GM23338 (cell line): ENCODE measurements at regions not wholly inside any gene's neighbourhood (a gene's known extent, or its start where the extent isn't known, plus 50 kb on each side); places are given as distances from the start of the nearest gene placed in this dataset.

Experiments used
- CTCF ChIP-seq, 2 experiments: fragments of 200-600 bp in 1 of 2; sonication (generic) in 1 of 2; conservative IDR thresholded peaks; 2 replicates each; pipeline versions ENCODE4 v1.5.1 to v1.6.1; 2016 to 2017; ENCODE audit warnings: antibody characterized with exemption in 2 of 2, low read depth in 2 of 2, mild to moderate bottlenecking in 2 of 2, moderate library complexity in 1 of 2
- EZH2 ChIP-seq: fragments of 200-600 bp; sonication (generic); IDR thresholded peaks from one replicate; pipeline ENCODE4 v1.8.0; 2017; ENCODE audit warnings: antibody characterized with exemption, mild to moderate bottlenecking, low read depth; ENCODE audit not compliant: unreplicated experiment
- EZH2phosphoT487 ChIP-seq: fragments of 200-600 bp; sonication (generic); IDR thresholded peaks from one replicate; pipeline ENCODE4 v1.8.1; 2018; ENCODE audit warnings: antibody characterized with exemption; ENCODE audit not compliant: unreplicated experiment
- JUNB ChIP-seq: IDR thresholded peaks from one replicate; pipeline ENCODE4 v1.6.1; 2016; ENCODE audit warnings: antibody characterized with exemption; ENCODE audit not compliant: unreplicated experiment
- POLR2AphosphoS5 ChIP-seq: IDR thresholded peaks from 2 replicates; pipeline ENCODE4 v1.6.1; 2016; ENCODE audit warnings: antibody characterized with exemption, low read depth
- ZNF462 ChIP-seq: fragments of 250-450 bp; sonication (Bioruptor Pico); IDR thresholded peaks from 2 replicates; pipeline ENCODE4 v1.5.0; 2020; ENCODE audit warnings: mild to moderate bottlenecking, moderate library complexity
- TF ChIP-seq, protein P1 (sequence below): IDR thresholded peaks from one replicate; pipeline ENCODE4 v1.6.1; 2018; ENCODE audit warnings: antibody characterized with exemption; ENCODE audit not compliant: unreplicated experiment

DNA sequence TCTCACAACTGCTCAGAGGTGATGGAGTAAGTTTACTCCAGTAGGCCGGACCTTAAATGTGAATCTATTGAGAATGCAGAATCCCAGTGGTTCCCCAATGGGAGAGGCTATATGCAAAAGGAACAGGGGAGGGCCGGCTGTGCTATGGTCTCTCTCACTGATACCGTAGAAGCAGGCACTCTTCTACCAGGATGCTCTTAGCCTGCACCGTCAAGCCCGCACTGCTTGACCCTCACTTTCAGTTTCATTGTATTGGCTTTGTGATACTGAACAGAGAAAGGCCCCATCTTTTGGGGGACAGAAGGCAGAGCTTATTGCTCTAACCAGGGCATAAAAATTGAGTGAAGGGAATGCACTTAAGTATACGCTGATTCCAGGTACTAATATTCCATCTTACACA is 615.0 kb upstream of the RGMB start:
- TF ChIP-seq CTCF (conservative IDR thresholded peaks at IDR 0.05; ENCODE audit: low read depth in 2 of 2) (no peak), POLR2AphosphoS5 (no peak), ZNF462 (CRISPR knock-in tag) (no peak), EZH2 (no peak), EZH2phosphoT487 (no peak), JUNB (no peak)
- TF ChIP-seq, protein P1, sequence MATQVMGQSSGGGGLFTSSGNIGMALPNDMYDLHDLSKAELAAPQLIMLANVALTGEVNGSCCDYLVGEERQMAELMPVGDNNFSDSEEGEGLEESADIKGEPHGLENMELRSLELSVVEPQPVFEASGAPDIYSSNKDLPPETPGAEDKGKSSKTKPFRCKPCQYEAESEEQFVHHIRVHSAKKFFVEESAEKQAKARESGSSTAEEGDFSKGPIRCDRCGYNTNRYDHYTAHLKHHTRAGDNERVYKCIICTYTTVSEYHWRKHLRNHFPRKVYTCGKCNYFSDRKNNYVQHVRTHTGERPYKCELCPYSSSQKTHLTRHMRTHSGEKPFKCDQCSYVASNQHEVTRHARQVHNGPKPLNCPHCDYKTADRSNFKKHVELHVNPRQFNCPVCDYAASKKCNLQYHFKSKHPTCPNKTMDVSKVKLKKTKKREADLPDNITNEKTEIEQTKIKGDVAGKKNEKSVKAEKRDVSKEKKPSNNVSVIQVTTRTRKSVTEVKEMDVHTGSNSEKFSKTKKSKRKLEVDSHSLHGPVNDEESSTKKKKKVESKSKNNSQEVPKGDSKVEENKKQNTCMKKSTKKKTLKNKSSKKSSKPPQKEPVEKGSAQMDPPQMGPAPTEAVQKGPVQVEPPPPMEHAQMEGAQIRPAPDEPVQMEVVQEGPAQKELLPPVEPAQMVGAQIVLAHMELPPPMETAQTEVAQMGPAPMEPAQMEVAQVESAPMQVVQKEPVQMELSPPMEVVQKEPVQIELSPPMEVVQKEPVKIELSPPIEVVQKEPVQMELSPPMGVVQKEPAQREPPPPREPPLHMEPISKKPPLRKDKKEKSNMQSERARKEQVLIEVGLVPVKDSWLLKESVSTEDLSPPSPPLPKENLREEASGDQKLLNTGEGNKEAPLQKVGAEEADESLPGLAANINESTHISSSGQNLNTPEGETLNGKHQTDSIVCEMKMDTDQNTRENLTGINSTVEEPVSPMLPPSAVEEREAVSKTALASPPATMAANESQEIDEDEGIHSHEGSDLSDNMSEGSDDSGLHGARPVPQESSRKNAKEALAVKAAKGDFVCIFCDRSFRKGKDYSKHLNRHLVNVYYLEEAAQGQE: no peak
